ENCODE measurements at regions not wholly inside any gene's neighbourhood (a gene's known extent, or its start where the extent isn't known, plus 50 kb on each side); places are given as distances from the start of the nearest gene placed in this dataset.
"Not testable (repeated sequence)": the region's sequence is repeated elsewhere in the genome, so short reads cannot be mapped to it uniquely, and the experiment has no call there.

- DNase-seq (ENCODE audit: low read depth in 2 of 2) = no peak
These were observed 160.5 kb upstream of the GHITM start for GRCh38 chr10:83978681-83979383.

- no peak for DNase-seq (ENCODE audit: low read depth in 2 of 2)
These were observed 156.5 kb upstream of the GHITM start for GRCh38 chr10:83982812-83983211.

DNA sequence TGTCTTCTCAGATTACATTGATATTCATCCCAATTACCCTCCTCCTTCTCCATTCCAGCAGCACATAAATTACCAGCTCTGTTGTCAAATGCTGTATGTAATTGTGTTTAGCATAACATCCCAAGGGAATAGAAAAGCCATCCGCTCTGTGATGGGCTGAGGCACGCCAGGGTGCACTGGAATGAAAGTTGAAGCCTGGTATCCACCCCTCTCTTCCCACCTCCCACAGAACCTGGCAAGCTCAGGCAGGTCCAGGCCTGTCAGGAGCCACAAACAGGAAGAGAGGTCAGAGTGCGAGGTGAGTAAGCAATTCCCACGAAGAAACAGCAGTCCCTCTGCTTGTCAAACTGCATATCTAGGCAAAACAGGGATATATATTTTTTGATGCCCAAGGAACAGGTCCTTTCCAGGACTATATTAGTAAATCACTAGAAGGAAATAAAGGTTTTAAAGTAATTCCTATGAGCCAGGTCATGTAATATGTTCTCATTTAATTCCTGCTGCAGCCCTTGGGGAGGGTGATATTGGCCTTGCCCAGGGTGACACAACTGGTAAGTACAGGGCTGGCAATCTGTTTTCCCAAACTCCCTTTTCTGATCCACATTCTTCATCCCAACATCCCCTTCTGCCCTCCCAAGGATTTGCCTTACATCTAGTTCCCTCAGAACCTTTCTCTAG lies 155.6 kb upstream of the GHITM start:
- peak; percentile 23 to 81 for DNase-seq (ENCODE audit: low read depth in 2 of 2)

DNA sequence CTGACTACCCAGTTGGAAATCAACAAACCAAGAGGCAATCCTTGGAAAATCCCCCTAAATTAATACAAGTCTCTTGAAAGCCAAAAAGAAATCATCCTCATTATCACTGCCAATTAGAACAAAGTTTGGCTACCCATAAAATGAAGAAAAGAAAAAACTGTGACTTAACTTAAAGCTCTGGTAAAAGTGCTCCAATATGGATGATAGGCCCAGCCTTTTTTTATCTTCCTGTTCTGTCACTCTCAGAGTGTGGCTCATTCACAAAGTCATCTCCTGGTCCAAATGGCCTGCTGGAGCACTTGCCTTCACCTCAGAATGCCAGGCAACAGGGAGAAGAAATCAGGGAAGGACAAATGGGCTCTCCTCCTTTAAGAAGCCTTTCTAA lies 155.1 kb upstream of the GHITM start:
- DNase-seq (ENCODE audit: low read depth in 2 of 2) = no peak

GRCh38 chr10:83986800-83987199 lies 152.5 kb upstream of the GHITM start:
- no peak for DNase-seq (ENCODE audit: low read depth in 2 of 2)

- DNase-seq (ENCODE audit: low read depth in 2 of 2) = no peak
These were observed 152.1 kb upstream of the GHITM start for GRCh38 chr10:83987216-83987615.

DNA sequence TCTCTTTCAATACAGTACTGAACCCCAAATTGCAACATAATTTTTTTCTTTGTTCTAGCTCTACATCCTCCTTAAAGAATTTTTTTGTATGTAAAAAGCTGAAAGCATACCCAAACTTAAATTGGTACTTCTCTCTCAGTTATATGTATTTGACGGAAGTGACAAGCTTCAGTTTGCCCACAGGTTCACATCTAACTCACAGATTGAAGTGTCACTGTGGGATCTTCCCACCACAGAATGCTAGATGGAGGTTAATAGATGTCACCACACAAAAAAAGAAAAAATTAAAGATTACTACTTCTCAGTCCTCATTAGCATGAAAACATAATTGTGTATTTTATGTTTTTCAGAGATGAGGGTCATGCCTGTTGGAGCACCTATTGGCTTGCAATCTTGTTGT lies 150.9 kb upstream of the GHITM start:
- no peak for DNase-seq (ENCODE audit: low read depth in 2 of 2)

DNA sequence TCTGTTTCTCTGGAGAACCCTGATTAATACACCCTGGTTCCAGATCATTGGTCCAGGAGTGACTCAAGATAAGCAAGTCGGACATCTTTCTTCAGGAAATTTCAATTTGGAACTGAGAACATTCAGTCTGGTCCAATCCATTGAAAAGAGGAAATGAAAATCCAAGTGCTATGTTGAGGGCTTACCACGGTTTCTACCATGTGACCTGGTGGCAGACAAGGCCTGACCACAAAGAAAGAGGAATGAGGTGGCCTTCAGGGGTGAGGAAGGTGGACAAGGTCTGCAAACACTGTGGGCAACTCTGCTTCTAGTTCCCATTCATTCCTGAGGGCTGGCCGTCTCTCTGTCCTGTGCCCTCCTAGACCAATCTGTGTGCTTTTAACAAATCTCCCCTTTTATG lies 149.2 kb upstream of the GHITM start:
- DNase-seq (ENCODE audit: low read depth in 2 of 2) = no peak

DNA sequence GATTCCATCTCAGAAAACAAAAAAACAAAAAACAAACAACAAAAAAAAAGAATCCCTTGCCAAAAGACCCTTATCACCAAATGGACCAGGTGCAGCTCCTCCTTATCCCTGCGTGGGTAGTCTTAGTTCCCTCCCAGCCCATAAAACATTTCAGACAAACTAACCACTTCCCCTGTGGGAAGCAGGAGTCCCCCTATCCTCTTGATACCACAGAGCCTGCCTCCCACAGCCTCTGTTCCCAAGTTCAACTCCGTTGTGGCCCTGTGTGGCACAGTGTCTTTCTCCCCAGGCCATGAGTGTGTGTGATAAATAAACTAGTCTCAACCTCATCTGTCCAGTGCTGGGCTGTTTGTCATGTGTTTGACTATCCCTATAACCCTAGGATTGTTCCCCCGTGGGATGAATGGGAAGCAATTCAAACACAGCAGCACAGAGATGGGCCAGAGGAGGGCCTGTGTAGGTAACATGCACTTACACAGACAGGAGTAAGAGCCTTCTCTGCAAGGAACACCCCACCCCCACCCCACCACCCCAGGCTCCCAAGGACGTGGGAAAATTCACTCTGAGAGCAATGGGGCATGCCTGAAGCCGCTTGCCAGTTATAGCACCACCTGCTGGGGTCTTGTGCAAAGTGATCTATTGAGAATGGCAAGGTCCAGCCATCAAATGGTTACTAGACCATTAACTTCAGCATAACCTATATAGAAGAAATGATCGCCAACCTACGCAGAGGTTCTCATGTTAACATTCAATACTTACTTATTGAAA lies 147.1 kb upstream of the GHITM start:
- peak in 1 of 2 donors; percentile 44 for DNase-seq (ENCODE audit: low read depth in 2 of 2)

- DNase-seq (ENCODE audit: low read depth in 2 of 2) = no peak
These were observed 145.0 kb upstream of the GHITM start for GRCh38 chr10:83994325-83994724.

GRCh38 chr10:83995738-83996331 lies 143.5 kb upstream of the GHITM start:
- no peak for DNase-seq (ENCODE audit: low read depth in 2 of 2)

GRCh38 chr10:84004221-84004620 lies 135.1 kb upstream of the GHITM start:
- DNase-seq (ENCODE audit: low read depth in 2 of 2) = no peak

GRCh38 chr10:84005403-84005802 lies 133.9 kb upstream of the GHITM start:
- DNase-seq (ENCODE audit: low read depth in 2 of 2) = no peak

GRCh38 chr10:84007482-84007881 lies 131.8 kb upstream of the GHITM start:
- no peak for DNase-seq (ENCODE audit: low read depth in 2 of 2)

DNA sequence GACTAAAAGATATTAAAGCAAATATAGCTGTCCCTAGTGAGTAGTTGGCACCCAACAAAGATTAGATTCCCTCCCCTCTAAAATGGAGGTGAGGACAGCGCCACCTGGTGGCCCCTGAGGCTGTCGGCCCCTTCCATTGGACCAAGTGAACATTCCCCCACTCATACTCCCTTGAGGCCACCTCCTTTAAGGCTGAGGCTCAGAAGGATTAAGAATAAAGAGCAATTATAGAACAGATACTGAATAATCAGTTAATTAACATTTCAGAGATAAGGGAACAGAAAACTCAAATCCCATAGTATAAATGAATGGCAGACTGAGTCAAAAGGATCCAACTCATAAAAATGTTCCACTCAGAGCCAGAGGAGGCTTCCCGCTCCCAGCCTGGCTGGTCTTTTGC lies 130.4 kb upstream of the GHITM start:
- DNase-seq (ENCODE audit: low read depth in 2 of 2) = peak in 1 of 2 donors; percentile 28

DNA sequence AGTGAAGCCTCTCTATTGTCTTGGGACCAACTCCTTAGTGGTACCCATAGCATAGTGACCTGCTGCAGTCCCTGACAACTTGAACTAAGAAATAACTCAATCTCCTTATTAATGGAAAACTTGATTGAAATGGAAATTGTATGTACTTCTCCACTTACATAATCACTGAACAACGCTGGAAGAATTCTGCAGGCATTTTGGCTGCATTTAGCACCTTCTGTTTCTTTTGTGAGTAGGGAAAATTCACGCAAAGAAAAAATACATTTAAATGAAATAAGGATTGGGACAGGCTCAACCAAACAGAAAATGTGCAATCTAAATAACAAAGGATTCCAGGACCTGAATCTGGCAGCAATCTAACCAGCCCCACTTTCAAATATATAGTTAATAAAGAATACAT lies 126.9 kb upstream of the GHITM start:
- DNase-seq (ENCODE audit: low read depth in 2 of 2) = no peak

DNA sequence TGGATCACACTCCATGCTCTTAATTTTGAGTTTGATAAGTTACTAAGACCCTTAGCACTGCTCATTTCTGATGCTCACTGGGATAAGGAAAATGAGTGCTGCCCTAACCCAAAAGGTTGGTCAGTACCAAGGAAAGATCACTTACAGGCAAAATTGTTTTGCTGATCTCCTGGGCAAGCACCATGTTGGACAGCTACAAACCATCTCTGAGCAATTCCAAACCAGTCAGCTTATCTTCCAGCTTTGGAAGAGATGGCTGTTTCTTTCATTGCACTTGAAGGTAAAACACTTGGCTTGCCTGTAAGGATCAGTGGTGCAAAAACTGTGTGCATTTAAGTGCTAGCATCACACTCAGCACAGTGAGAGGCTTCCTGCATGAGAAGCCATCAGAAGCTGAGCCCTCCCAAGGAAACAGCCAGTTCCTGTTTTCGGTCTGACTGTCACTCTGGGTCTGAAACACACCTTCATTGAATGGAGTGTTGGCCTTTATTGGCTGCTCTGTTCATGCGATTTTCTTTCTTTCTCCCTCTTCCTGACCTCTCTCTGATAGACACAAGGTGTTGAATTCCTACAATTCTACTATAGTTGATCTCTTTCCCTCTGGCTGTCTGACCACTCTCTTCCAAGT lies 126.4 kb upstream of the GHITM start:
- DNase-seq (ENCODE audit: low read depth in 2 of 2) = no peak

DNA sequence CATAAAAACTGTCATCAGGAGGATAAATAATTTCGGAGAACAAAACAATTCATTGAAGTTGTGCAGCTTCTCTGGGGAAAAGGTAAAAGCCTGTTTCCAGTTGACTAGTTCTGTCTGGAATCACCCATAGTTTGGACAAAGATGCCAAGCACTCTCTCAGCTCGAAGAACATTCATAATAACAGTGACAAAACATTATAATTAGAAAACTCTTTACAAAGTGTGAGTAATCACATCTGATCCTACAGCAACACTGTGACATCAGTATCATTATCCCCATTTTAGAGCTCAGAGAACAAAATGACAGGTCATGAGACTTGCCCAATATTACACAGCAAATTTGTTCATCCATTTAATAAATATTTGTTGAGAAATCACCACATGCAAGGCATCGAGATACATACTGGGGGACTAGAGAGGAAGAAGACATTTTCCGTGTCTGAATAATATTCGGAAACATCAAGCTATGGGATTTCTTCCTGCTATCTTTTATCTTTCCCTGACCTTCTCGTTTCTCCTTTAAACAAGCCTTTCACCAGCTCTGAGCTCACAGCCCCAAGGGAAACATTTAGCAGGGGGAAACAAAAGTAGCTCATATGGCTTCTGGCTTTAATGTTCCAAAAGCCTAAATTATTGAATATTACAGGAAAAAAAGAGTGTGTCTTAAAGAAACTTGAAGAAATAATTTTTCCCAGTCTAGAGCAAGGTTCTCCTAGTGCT lies 123.3 kb upstream of the GHITM start:
- DNase-seq (ENCODE audit: low read depth in 2 of 2) = no peak

- no peak for DNase-seq (ENCODE audit: low read depth in 2 of 2)
These were observed 120.5 kb upstream of the GHITM start for GRCh38 chr10:84018826-84019225.

GRCh38 chr10:84019854-84020458 lies 119.4 kb upstream of the GHITM start:
- DNase-seq (ENCODE audit: low read depth in 2 of 2) = not testable (repeated sequence)

- DNase-seq (ENCODE audit: low read depth in 2 of 2) = peak in 1 of 2 donors; percentile 19
These were observed 112.5 kb upstream of the GHITM start for GRCh38 chr10:84026821-84027257.

Data from dermis microvascular lymphatic vessel endothelial cell (primary cell).